GM18870 (cell line): ENCODE measurements at regions not wholly inside any gene's neighbourhood (a gene's known extent, or its start where the extent isn't known, plus 50 kb on each side); places are given as distances from the start of the nearest gene placed in this dataset.

ENCODE experiments used
- ATAC-seq: cut with Tn5 transposase; IDR thresholded peaks from one replicate; pipeline ENCODE4 v1.9.1; 2021; ENCODE audit warnings: moderate library complexity; ENCODE audit not compliant: unreplicated experiment

DNA sequence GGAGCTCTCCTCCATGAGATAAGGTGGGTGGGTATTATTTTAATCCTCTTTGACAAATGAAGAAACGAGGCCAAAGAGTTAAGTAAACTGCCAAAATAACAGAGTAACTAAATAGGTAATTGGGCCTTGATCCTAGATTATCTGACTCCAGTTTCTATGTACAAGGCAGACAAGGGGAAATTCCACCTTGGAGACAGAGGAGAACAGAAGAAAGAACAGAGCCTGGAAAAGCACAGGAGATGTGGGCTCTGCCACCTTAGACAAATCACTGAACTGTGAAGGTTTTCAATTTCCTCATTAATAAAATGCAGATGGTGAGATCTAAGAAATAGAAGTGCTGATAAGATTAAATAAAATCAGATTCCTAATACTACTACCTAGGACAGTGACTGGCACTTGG is 310.2 kb upstream of the TLE3 start:
- ATAC-seq = no peak

DNA sequence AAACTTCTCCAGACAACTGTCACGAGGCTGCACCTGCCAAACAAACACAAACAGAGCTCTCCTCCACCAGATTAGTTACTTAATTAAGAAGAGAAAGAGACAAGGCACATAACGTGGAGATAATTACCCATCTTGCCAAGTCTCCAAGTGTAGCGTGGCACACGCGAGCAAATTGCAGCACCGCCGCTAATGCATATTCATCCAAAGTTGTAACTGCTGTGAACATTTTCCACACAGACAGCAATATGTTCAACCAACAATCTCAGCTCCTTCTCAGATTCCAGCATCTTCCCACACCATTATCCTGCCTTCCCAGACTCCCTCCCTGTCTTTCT is 309.6 kb upstream of the TLE3 start:
- ATAC-seq = no peak

DNA sequence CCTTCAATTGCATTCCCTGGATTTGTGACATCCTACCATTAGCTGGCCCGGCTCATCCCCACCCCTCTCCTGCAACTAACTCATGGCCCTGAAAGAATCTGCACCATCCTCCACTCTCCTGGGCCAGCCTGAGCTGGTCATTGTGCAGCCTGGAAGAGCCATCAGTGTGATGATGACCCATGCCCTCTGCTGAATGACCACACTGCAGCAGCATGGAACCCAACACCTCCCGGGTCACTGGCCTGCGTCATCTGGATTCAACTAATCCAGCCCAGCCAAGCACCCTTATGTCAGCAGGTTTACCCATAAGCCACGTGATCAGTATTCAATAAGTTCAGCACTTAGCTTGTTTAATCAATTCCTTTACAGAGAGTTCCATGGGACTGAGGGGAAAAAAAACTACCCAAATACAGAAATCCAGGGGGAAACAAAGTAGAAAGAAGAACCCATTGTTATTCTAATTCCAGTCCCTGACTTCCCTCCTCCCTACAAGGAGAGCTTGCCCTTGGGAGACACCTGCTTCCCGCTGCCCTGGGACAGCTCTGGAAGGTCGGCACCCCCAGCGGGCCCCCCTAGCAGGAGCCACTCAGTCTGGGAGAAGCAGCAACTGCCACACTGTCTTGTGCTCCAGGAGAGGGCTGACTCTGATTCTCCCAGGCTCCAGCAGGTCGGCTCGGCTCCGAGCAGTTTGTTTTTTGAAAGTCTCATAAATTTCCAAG is 309.1 kb upstream of the TLE3 start:
- ATAC-seq = no peak

DNA sequence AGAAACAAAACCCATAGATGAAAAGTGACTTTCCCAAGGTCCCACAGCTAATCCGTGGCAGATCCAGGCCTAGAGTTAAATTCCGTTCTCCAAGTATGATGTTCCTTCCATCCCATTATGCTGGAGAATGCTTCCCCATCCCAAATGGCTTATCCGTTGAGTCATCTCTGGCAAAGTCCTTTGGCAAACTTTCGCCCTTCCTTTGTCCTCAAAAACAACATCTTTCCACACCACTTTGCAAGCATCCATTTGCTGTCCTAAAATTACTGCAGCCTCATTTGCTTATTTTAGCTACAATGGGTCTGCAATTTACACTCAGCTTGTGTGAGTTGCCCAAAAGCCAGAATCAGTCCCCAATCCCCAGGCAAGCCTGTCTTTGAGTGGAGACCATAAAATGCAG is 304.0 kb upstream of the TLE3 start:
- ATAC-seq = no peak

DNA sequence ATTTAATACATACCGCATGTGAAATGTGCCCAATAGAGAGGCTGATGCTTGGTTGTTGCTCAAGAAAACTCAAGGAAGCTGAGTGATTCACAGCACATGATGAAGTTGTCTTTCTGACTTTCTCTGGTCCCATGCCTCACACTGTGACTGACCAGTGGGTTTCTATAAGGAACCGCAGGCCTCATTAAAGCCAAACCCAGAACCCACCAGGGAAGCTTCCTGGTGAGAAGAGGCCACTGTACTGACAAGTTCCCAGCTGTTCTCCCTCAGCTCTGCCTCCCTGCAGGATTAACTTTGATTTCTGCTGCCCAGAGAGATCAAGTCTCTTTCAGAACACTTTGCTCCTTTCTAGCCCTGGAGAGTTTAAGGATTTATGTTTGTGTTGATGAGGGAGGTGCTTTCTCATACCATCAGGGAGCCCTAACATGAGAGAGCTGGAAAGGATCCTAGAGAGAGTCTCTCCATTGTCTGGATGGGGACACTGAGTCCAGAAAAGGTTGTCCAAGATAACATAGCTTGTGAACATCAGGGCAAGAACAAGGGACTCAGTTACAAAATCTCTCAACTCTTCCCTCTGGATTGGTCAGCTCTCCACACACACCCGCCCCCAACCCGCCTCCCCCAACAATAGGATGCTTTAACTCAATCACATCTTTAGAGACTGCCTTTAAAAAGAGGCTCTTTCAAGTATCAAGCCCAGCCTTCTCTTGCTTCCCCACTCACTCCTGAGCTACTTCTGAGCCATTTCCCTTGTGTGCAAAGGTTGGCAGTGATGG is 303.2 kb upstream of the TLE3 start:
- no peak for ATAC-seq

DNA sequence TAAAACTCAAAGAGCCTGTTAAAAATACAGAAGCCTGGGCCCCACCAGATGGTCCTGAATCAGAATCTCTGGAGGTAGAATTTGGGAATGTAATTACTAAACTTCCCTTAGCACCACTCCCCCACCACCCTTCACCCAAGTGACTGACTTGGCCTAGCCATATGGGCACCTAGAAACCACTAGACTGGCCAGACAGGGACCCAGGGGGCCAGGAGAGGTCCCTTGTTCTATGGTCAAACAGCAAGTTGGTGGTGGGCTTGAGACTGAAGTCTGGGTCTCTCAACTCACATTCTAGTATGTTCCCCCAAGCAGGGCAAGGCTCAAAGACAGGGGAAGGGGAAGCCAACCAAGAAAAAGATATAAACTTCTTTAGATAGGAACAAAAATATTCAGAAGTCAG is 301.5 kb upstream of the TLE3 start:
- ATAC-seq = no peak

DNA sequence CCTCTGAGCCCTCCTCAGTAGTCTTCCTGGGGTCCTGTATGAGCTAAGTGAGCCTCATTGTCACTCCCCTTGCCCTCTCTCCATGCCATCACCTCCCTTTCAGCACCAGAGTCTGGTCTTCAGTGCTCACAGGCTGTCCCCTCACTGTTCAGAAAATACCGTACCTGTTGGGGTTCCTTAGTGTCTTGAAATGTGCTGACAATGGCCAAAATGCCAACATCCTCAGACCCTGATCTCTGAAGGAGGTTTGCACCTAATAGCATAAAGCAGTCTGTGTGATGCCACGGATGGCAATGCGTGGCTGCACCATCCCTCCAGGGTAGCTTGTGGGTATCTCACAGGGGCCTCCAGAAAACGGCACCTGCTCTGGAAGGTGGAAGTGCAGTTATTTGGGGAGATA is 301.0 kb upstream of the TLE3 start:
- ATAC-seq = no peak

DNA sequence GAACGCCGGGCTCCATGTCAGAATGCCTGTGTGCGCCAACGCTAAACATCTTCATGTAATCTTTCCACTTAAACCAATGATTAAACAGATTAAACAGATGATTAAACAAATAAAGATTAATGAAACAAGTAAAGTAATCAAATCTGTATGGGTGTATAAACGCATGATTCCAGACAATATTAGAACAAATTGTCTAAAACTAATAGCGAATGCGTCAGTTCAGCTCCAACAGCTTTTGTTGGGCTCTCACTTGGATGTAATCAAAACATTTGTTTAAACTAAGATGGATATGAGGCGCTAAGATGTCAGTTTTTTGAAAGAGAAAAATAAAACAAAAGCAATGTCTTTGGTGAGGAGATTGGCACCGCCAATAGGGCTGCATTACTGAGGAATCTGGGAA is 299.1 kb upstream of the TLE3 start:
- no peak for ATAC-seq

DNA sequence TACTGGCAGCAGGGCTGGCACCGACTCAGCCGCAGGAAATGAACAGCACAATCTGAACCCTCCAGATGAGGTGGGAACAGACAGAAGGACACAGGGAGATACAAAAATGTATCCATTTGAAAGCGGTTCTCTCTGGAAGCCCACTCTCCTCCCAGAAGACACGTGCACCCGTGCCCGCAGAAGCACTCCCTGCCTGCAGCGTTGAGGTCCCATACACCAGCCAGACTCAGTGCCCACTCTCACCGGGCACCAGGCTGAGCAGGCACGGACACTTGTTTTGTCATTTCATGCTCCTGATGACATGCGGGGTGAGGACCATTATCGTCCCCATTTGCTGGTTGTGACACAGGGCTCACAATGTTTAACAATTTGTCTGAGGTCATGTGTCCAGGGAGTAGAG is 297.4 kb upstream of the TLE3 start:
- ATAC-seq = no peak

DNA sequence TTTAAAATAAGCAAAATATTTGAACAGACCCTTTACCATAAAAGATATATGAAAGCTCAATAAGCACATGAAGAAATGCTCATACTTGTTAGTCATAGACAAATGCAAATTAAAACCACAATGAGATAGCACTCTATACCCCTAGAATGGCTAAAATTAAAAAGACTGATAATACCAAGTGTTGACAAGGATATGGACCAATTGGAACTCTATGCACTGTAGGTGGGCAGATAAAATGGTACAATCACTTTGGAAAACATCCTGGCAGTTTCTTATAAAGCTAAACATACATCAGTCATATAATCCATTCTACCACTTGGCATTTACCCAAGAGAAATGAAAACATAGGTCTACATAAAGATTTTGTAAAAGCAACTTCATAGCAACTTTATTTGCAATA is 293.0 kb upstream of the TLE3 start:
- no peak for ATAC-seq

DNA sequence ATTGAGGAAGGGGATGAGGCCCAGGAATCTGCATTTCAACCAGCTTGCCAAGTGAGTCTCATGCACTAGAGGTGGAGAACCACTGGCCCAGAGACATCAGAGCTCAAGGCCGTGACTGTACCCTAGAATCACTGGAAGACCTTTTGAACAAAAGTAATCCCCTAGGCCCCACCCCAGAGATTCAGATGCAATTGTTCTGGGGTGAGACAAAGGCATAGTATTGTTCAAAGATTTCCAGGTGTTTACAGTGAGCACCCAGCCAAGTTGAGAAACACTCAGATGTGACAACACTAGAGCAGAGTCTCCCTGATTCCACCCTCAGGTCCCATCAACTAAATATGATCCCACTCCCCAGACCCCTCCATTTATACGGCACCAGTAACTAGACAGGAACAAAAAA is 290.3 kb upstream of the TLE3 start:
- no peak for ATAC-seq

DNA sequence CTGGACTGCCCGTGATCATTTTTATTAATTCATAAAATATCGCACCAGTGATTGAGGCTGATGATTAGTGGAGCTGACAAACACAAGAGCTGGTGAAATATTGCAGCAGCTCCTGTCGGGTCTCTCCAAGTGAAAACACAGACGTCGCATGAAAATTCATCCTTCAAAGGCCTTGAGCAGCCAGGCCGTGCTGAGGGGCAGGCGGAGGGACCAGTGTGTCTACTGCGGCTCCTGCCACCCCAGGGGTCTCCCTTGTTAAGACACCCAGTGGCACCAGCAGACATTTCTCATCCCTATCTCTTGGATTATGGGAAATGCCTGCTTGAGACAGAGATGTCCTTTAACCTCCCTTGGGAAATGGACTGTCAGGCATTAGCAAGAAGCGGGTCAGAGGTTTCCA is 289.4 kb upstream of the TLE3 start:
- no peak for ATAC-seq

DNA sequence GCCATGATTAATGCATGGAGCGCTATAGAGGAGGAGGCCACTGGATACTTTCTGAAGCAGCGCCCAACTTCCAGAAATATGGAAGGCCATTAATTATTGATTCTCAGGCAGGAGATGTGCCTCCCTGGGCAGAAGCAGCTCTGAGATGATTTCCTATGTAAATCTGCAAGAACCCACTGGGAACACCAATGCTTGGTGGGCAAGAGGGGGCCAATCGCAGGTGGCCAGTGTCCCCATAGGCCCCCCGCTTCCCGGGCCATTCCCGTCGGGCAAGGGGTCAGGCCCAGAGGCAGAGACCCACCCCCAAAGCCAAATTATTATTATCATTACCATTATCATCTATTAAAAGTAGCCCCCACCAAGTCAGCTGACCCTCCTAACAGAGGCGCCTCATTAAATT is 288.0 kb upstream of the TLE3 start:
- no peak for ATAC-seq

DNA sequence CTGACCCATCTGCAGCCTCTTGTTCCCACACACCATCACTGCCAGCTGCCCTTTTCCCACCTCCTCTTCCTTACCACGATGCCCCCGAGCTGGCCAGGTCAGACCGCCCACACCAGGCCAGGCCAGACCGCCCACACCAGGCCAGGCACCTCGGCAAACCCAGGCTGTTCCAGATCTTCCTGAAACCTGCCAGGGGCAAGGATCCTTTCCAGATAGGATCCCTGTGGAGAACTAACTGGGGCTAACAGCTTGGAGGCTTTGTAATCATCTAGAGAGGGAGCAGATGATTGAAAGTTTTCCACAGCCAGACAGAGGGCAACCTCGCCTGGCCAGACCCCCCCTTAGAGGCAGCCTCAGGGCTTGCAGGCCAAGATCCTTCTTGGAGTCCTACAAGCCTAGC is 287.3 kb upstream of the TLE3 start:
- no peak for ATAC-seq

DNA sequence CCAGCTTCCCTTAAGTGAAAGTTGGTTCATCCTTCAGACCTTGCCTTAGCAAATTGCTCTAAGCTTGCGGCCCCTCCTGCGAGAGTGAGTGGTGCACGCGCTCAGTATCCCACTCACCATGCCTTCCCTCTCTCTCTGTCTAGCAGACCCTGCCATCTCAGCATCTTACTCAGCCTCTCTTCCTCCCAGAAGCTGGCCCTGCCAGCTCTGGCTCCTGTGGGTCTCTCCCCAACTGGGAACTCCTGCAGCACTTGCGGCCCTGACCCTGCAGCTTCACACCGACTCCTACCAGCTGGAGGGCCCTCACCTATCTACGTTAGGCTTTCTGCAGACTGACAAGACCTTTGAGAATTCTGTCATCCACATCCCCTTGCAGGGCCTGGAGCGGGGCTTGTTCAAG is 286.1 kb upstream of the TLE3 start:
- ATAC-seq = no peak

DNA sequence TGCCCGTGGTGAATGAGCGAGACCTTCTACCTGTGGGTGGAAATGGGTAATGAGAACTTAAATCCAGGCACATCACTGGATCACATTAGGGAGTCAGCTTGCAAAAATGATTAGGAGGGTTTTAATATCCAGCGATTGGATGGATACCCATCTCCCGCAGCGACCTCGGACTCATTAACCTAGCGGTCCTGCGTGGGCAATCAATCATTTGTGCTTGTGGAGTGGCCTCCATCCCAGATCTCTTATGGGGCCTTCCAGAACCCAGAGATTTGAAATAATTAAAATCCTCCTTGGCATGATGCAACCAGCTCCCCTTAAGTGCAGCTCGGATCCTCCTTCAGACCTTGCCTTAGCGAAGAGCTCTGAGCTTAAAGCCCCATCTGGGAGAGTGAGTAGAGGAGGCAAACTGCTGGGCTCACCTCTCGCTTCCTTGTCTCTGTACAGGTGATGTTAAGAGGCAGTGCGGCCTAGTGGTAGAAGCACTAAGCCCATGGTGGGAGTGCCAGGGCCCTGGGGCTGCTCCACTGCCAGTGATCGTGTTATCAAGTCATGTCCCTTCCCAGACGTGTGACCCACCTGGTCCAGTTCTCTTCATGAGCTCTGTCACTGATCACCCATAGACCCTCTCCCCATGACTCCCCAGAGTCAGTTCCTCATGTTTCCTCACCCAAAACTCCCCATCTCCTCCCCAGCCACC is 285.2 kb upstream of the TLE3 start:
- ATAC-seq = no peak

DNA sequence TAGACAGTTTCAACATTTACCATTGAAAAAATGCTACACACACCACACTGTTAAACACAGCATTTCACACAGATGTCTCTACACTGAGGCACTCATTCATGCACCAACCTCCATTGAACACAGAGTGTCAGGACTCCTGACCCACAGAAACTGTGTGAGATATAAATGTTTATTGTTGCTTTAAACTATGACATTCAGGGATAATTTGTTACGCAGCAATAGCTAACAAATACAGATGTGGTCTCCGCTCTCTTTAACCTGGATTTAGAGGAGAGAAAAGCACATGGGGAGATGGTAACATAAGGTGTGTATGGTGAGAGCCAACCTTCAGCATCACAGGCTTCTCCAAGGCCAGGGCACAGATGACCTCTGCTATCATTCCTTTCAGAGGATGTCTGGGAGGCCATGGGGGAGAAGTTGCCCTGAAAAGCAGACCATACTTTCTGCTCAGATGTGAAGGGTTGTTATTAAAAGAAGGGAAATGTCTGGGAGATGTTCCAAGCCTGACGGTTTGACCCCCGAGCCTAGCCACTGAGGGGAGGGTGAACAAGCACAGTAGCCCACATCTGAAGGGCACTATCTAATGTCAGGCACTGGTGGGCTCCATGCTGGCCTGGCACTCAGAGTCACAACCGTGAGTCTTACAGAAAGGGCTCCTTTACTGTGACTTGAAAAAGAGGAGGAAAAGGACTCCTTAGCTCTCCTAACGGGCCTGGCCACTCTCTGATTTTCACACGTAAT is 284.5 kb upstream of the TLE3 start:
- no peak for ATAC-seq

DNA sequence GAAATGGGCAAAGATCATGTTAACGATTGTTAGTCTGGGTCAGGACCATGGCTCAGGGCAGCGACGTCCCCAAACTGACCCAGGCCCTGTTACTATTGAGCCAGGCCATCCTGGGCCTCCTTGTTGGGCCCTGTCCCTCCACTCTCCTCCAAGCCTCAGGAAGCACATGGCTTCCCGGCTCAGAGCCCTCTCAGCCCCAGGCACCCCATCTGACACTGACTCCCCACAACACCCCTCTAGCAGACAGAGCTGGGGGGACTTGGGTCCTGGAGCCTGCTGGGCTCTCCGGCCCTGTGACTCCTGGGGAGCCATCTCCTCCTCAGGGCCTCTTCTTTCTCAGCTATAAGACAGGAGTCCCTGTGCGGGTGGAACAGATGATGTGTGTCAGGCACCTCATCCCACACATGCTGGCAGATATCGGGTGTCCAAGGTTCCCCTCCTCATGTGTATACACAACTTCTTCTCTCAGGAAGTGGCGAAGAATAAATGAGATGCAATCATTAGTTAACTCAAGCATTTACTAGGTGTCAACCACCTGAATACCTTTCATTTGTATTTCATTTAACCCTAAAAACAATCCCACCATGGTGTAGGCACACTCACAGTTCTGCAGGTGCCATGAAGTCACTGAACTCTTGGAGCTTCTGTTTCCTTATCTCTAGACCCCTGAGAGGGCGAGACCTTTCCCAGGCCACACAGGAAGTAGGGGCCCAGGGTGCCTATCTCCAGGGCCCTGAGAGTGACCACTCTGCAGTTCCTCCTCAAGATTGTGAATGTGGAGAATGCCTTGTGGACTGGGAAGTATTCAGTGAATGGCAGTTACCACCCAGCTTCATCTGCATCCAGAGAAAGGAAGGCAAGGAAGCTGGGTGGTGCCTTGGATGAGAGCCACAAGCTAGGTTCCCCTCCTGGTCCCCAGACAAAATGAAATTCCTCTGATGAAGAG is 282.5 kb upstream of the TLE3 start:
- no peak for ATAC-seq

DNA sequence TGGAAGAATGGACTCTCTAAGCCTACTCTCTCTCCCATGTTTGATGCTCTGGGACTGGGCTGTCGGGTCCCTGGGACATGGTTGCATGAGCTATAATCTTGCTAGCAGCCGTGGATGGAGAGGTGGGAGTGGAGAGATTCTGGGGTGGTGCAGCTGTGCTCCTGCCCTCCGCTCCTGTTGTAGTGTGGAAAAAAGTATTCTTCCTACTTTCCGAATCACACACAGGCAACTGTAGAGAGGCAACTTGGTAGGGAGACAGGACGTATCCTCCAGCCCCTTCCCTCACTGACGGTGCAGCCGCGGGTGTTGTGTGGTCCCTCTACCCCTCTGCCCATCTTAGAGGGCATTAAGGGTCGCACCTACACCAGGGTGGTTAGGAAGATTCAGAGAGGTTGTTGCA is 281.4 kb upstream of the TLE3 start:
- ATAC-seq = no peak
